ENCODE measurements at regions not wholly inside any gene's neighbourhood (a gene's known extent, or its start where the extent isn't known, plus 50 kb on each side); places are given as distances from the start of the nearest gene placed in this dataset.

GRCh38 chr6:133743621-133744020, 145.3 kb upstream of the TCF21 start:
- no peak overlapping the region for H3K9ac ChIP-seq (ENCODE audit: low read depth in 1 of 2, low read length in 2 of 2)
- H3K4me3 ChIP-seq (ENCODE audit: low read length in 2 of 2) = no peak overlapping the region
- no peaks in the 10 kb centered on the region for H3K27me3 ChIP-seq (ENCODE audit: control insufficient read depth in 2 of 2, insufficient read depth in 2 of 2, low read length in 2 of 2)
- H3K4me1 ChIP-seq (ENCODE audit: control insufficient read depth in 2 of 2, insufficient read depth in 2 of 2, low read length in 2 of 2) = no peaks in the 10 kb centered on the region
- no peaks in the 10 kb centered on the region for H3K36me3 ChIP-seq (ENCODE audit: control insufficient read depth in 2 of 2, insufficient read depth in 2 of 2, low read length in 2 of 2)
- no peak overlapping the region for H3K27ac ChIP-seq (ENCODE audit: low read depth in 2 of 2, low read length in 2 of 2)
- no peaks in the 10 kb centered on the region for H3K9me3 ChIP-seq (ENCODE audit: control insufficient read depth in 2 of 2, low read length in 2 of 2)

- H3K27me3 ChIP-seq (ENCODE audit: control insufficient read depth in 2 of 2, insufficient read depth in 2 of 2, low read length in 2 of 2) = no peaks in the 10 kb centered on the region
- no peaks in the 10 kb centered on the region for H3K36me3 ChIP-seq (ENCODE audit: control insufficient read depth in 2 of 2, insufficient read depth in 2 of 2, low read length in 2 of 2)
- H3K27ac ChIP-seq (ENCODE audit: low read depth in 2 of 2, low read length in 2 of 2) = no peak overlapping the region
- H3K4me3 ChIP-seq (ENCODE audit: low read length in 2 of 2) = no peak overlapping the region
- no peak overlapping the region for H3K9ac ChIP-seq (ENCODE audit: low read depth in 1 of 2, low read length in 2 of 2)
- no peaks in the 10 kb centered on the region for H3K9me3 ChIP-seq (ENCODE audit: control insufficient read depth in 2 of 2, low read length in 2 of 2)
- H3K4me1 ChIP-seq (ENCODE audit: control insufficient read depth in 2 of 2, insufficient read depth in 2 of 2, low read length in 2 of 2) = no peaks in the 10 kb centered on the region
Measured at GRCh38 chr6:133746417-133746770, 142.5 kb upstream of the TCF21 start.

GRCh38 chr6:133748628-133749027, 140.3 kb upstream of the TCF21 start:
- no peak overlapping the region for H3K27ac ChIP-seq (ENCODE audit: low read depth in 2 of 2, low read length in 2 of 2)
- no peaks in the 10 kb centered on the region for H3K36me3 ChIP-seq (ENCODE audit: control insufficient read depth in 2 of 2, insufficient read depth in 2 of 2, low read length in 2 of 2)
- H3K9ac ChIP-seq (ENCODE audit: low read depth in 1 of 2, low read length in 2 of 2) = no peak overlapping the region
- H3K9me3 ChIP-seq (ENCODE audit: control insufficient read depth in 2 of 2, low read length in 2 of 2) = no peaks in the 10 kb centered on the region
- H3K27me3 ChIP-seq (ENCODE audit: control insufficient read depth in 2 of 2, insufficient read depth in 2 of 2, low read length in 2 of 2) = no peaks in the 10 kb centered on the region
- no peak overlapping the region for H3K4me3 ChIP-seq (ENCODE audit: low read length in 2 of 2)
- H3K4me1 ChIP-seq (ENCODE audit: control insufficient read depth in 2 of 2, insufficient read depth in 2 of 2, low read length in 2 of 2) = no peaks in the 10 kb centered on the region

DNA sequence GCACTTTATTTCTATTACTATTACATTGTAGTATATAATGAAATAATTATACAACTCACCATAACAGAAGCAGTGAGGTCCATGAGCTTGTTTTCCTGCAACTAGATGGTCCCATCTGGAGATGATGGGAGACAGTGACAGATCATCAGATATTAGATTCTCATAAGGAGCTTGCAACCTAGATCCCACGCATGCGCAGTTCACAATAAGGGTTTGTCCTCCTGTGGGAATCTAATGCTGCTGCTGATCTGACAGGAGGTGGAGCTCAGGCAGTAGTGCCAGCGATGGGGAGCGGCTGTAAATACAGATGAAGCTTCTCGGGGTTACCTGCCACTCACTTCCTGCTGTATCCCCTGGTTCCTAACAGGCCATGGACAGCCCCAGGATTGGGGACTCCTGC, 139.5 kb upstream of the TCF21 start:
- Histone ChIP-seq H3K27ac (ENCODE audit: low read depth in 2 of 2, low read length in 2 of 2) (no peak overlapping the region), H3K36me3 (ENCODE audit: control insufficient read depth in 2 of 2, insufficient read depth in 2 of 2, low read length in 2 of 2) (no peaks in the 10 kb centered on the region), H3K9ac (ENCODE audit: low read depth in 1 of 2, low read length in 2 of 2) (no peak overlapping the region), H3K4me1 (ENCODE audit: control insufficient read depth in 2 of 2, insufficient read depth in 2 of 2, low read length in 2 of 2) (no peaks in the 10 kb centered on the region), H3K27me3 (ENCODE audit: control insufficient read depth in 2 of 2, insufficient read depth in 2 of 2, low read length in 2 of 2) (no peaks in the 10 kb centered on the region), H3K9me3 (ENCODE audit: control insufficient read depth in 2 of 2, low read length in 2 of 2) (no peaks in the 10 kb centered on the region), H3K4me3 (ENCODE audit: low read length in 2 of 2) (no peak overlapping the region)

GRCh38 chr6:133752129-133752528, 136.8 kb upstream of the TCF21 start:
- H3K9me3 ChIP-seq (ENCODE audit: control insufficient read depth in 2 of 2, low read length in 2 of 2) = no peaks in the 10 kb centered on the region
- no peaks in the 10 kb centered on the region for H3K36me3 ChIP-seq (ENCODE audit: control insufficient read depth in 2 of 2, insufficient read depth in 2 of 2, low read length in 2 of 2)
- H3K9ac ChIP-seq (ENCODE audit: low read depth in 1 of 2, low read length in 2 of 2) = no peak overlapping the region
- H3K4me3 ChIP-seq (ENCODE audit: low read length in 2 of 2) = no peak overlapping the region
- no peak overlapping the region for H3K27ac ChIP-seq (ENCODE audit: low read depth in 2 of 2, low read length in 2 of 2)
- no peaks in the 10 kb centered on the region for H3K4me1 ChIP-seq (ENCODE audit: control insufficient read depth in 2 of 2, insufficient read depth in 2 of 2, low read length in 2 of 2)
- no peaks in the 10 kb centered on the region for H3K27me3 ChIP-seq (ENCODE audit: control insufficient read depth in 2 of 2, insufficient read depth in 2 of 2, low read length in 2 of 2)

GRCh38 chr6:133753756-133754155, 135.2 kb upstream of the TCF21 start:
- no peaks in the 10 kb centered on the region for H3K27me3 ChIP-seq (ENCODE audit: control insufficient read depth in 2 of 2, insufficient read depth in 2 of 2, low read length in 2 of 2)
- no peak overlapping the region for H3K9ac ChIP-seq (ENCODE audit: low read depth in 1 of 2, low read length in 2 of 2)
- H3K9me3 ChIP-seq (ENCODE audit: control insufficient read depth in 2 of 2, low read length in 2 of 2) = no peaks in the 10 kb centered on the region
- no peak overlapping the region for H3K27ac ChIP-seq (ENCODE audit: low read depth in 2 of 2, low read length in 2 of 2)
- no peak overlapping the region for H3K4me3 ChIP-seq (ENCODE audit: low read length in 2 of 2)
- H3K4me1 ChIP-seq (ENCODE audit: control insufficient read depth in 2 of 2, insufficient read depth in 2 of 2, low read length in 2 of 2) = no peaks in the 10 kb centered on the region
- no peaks in the 10 kb centered on the region for H3K36me3 ChIP-seq (ENCODE audit: control insufficient read depth in 2 of 2, insufficient read depth in 2 of 2, low read length in 2 of 2)

DNA sequence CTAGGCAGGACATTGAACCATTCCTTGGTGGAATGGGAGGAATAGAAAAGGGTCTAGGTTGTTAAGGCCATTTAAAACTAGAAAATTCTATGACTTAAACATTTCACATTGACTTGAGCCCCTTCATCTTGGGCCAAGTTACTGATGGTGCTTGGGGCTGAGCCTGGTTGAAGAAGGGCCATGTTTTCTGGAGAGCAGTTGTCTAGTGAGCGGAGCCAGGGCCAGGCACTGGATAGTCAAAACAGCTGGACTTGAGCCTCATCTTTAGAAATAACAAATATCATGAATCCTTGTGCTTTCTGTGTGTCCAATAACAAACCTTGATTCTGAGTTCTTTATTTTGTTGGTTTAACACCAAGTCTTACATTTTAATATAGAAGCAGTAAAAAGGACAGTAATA, 134.6 kb upstream of the TCF21 start:
- H3K9ac ChIP-seq (ENCODE audit: low read depth in 1 of 2, low read length in 2 of 2) = no peak overlapping the region
- no peak overlapping the region for H3K27ac ChIP-seq (ENCODE audit: low read depth in 2 of 2, low read length in 2 of 2)
- H3K9me3 ChIP-seq (ENCODE audit: control insufficient read depth in 2 of 2, low read length in 2 of 2) = no peaks in the 10 kb centered on the region
- H3K4me3 ChIP-seq (ENCODE audit: low read length in 2 of 2) = no peak overlapping the region
- H3K27me3 ChIP-seq (ENCODE audit: control insufficient read depth in 2 of 2, insufficient read depth in 2 of 2, low read length in 2 of 2) = no peaks in the 10 kb centered on the region
- H3K36me3 ChIP-seq (ENCODE audit: control insufficient read depth in 2 of 2, insufficient read depth in 2 of 2, low read length in 2 of 2) = no peaks in the 10 kb centered on the region
- no peaks in the 10 kb centered on the region for H3K4me1 ChIP-seq (ENCODE audit: control insufficient read depth in 2 of 2, insufficient read depth in 2 of 2, low read length in 2 of 2)

DNA sequence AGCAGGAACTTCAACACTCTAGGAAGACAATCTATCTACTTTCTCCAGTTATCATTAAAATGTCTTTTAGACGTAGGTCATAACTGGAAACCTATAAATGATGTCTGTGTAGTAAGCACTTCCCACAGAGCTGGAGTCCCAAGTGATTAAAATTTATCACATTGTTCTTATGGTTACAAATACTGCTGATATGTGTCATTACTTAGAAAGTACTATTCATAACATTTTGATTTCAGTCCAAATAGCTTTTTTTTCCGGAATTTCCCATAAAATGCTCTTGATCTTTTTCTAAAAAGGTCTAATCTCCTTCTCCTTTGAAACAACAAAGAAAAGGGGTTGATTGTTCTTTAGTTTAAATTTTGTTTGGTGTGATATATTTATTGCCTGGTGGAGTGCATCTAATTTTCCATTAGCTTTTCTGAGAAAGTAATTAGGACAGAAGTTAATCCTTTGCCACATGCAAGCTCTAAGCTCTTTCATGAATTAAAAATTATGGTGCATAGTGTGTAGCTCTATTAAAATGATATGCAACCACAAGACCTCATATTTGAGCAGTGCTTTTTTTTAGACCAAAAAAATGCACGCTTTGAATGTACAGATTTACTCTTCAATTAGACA, 132.7 kb upstream of the TCF21 start:
- H3K9me3 ChIP-seq (ENCODE audit: control insufficient read depth in 2 of 2, low read length in 2 of 2) = no peaks in the 10 kb centered on the region
- H3K27me3 ChIP-seq (ENCODE audit: control insufficient read depth in 2 of 2, insufficient read depth in 2 of 2, low read length in 2 of 2) = no peaks in the 10 kb centered on the region
- no peaks in the 10 kb centered on the region for H3K36me3 ChIP-seq (ENCODE audit: control insufficient read depth in 2 of 2, insufficient read depth in 2 of 2, low read length in 2 of 2)
- H3K4me1 ChIP-seq (ENCODE audit: control insufficient read depth in 2 of 2, insufficient read depth in 2 of 2, low read length in 2 of 2) = no peaks in the 10 kb centered on the region
- no peak overlapping the region for H3K27ac ChIP-seq (ENCODE audit: low read depth in 2 of 2, low read length in 2 of 2)
- no peak overlapping the region for H3K9ac ChIP-seq (ENCODE audit: low read depth in 1 of 2, low read length in 2 of 2)
- no peak overlapping the region for H3K4me3 ChIP-seq (ENCODE audit: low read length in 2 of 2)

DNA sequence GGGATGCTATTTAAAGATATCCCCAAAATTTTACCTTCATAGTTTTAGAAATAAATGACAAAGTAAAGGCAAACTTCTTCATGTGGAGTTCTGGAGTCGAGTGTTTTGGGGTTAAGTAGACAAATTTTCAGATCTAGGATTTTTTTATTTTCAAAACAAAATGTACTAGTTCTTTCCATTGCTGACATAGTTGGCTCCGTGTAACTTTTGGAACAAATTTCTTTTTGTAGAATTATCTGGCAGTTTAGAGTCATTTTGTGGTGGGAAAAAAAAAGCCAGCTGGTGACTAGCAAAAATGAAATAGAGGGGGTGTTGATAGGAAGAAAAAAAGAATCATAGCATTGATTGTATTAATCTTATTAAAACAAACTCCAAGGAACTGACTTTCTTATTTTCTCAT, 131.6 kb upstream of the TCF21 start:
- Histone ChIP-seq H3K27me3 (ENCODE audit: control insufficient read depth in 2 of 2, insufficient read depth in 2 of 2, low read length in 2 of 2) (no peaks in the 10 kb centered on the region), H3K9ac (ENCODE audit: low read depth in 1 of 2, low read length in 2 of 2) (no peak overlapping the region), H3K4me1 (ENCODE audit: control insufficient read depth in 2 of 2, insufficient read depth in 2 of 2, low read length in 2 of 2) (no peaks in the 10 kb centered on the region), H3K27ac (ENCODE audit: low read depth in 2 of 2, low read length in 2 of 2) (no peak overlapping the region), H3K36me3 (ENCODE audit: control insufficient read depth in 2 of 2, insufficient read depth in 2 of 2, low read length in 2 of 2) (no peaks in the 10 kb centered on the region), H3K4me3 (ENCODE audit: low read length in 2 of 2) (no peak overlapping the region), H3K9me3 (ENCODE audit: control insufficient read depth in 2 of 2, low read length in 2 of 2) (no peaks in the 10 kb centered on the region)

DNA sequence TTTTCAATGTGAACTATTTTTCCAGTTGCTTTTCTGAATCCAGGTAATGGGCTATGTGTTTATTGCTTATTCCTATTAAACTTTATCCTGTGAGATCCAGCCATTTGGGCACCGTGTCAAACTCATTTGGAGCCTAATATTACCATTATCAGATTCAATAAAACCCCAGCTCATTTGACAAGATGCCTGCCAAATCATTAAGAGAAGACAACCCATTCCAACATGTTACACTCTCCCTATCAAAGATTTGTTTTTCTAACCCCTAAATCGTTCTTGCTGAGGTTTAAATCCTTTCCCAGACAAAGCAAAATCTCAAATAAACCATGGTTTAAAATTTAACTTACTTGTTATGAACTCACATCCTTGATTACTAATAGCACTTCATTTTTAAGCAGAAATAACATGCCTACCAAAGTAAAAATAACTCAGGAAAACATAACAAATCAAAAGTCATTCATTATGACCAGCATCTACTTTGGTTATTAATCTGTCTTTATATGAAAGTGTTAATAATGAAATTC, 130.0 kb upstream of the TCF21 start:
- Histone ChIP-seq H3K27ac (ENCODE audit: low read depth in 2 of 2, low read length in 2 of 2) (no peak overlapping the region), H3K4me1 (ENCODE audit: control insufficient read depth in 2 of 2, insufficient read depth in 2 of 2, low read length in 2 of 2) (no peaks in the 10 kb centered on the region), H3K27me3 (ENCODE audit: control insufficient read depth in 2 of 2, insufficient read depth in 2 of 2, low read length in 2 of 2) (no peaks in the 10 kb centered on the region), H3K9ac (ENCODE audit: low read depth in 1 of 2, low read length in 2 of 2) (no peak overlapping the region), H3K9me3 (ENCODE audit: control insufficient read depth in 2 of 2, low read length in 2 of 2) (no peaks in the 10 kb centered on the region), H3K36me3 (ENCODE audit: control insufficient read depth in 2 of 2, insufficient read depth in 2 of 2, low read length in 2 of 2) (no peaks in the 10 kb centered on the region), H3K4me3 (ENCODE audit: low read length in 2 of 2) (no peak overlapping the region)

DNA sequence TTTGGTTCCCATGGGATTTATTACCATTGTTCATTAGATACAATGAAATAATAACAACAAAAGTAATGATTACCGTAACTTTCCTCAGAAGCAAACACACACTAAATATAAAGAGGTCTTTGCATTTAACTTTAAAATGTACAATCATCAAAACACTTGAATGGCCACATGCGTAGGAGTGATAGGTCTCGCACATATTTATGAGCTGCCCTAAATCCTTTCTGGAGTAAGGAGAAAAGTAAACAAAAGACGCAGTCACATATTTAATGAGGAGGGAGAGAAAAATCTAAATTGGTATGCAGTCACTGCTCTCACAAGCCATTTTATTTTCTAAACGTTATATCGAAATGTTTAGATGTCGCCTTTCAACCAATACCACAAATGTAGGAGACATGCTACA, 129.4 kb upstream of the TCF21 start:
- H3K4me1 ChIP-seq (ENCODE audit: control insufficient read depth in 2 of 2, insufficient read depth in 2 of 2, low read length in 2 of 2) = no peaks in the 10 kb centered on the region
- no peaks in the 10 kb centered on the region for H3K9me3 ChIP-seq (ENCODE audit: control insufficient read depth in 2 of 2, low read length in 2 of 2)
- H3K27me3 ChIP-seq (ENCODE audit: control insufficient read depth in 2 of 2, insufficient read depth in 2 of 2, low read length in 2 of 2) = no peaks in the 10 kb centered on the region
- H3K36me3 ChIP-seq (ENCODE audit: control insufficient read depth in 2 of 2, insufficient read depth in 2 of 2, low read length in 2 of 2) = no peaks in the 10 kb centered on the region
- no peak overlapping the region for H3K27ac ChIP-seq (ENCODE audit: low read depth in 2 of 2, low read length in 2 of 2)
- no peak overlapping the region for H3K9ac ChIP-seq (ENCODE audit: low read depth in 1 of 2, low read length in 2 of 2)
- H3K4me3 ChIP-seq (ENCODE audit: low read length in 2 of 2) = no peak overlapping the region
